ENCODE measurements at regions not wholly inside any gene's neighbourhood (a gene's known extent, or its start where the extent isn't known, plus 50 kb on each side); places are given as distances from the start of the nearest gene placed in this dataset.

DNA sequence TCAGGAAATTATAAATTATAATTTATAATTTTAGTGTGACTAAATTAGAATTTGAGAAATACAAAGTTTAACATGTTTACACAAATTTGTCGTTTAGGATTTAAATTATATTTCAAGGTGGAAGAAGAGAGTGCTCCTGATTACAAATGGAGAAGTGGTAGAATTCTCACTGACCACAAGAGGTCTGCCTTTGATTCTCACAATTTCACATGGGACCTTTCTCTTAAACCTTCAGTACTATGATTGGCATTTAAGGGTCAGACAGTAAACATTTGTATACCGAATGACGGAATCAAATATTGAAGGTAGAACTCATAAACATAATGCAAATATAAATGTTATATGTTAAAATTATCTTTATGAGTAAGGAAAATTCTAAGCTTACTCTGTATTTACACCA is 171.7 kb downstream of the SLIT2 start:
- no peak for FAIRE-seq
- CTCF ChIA-PET (ENCODE audit: low intra/inter-chr PET ratio, low total read pairs) = no interaction called here
- WGBS (ENCODE audit: low lambda C conversion rate) = 36% methylated on average over 3 of the region's 3 CpGs

GRCh38 chr4:20426028-20426427 is 174.3 kb downstream of the SLIT2 start:
- TF ChIP-seq, protein P1, sequence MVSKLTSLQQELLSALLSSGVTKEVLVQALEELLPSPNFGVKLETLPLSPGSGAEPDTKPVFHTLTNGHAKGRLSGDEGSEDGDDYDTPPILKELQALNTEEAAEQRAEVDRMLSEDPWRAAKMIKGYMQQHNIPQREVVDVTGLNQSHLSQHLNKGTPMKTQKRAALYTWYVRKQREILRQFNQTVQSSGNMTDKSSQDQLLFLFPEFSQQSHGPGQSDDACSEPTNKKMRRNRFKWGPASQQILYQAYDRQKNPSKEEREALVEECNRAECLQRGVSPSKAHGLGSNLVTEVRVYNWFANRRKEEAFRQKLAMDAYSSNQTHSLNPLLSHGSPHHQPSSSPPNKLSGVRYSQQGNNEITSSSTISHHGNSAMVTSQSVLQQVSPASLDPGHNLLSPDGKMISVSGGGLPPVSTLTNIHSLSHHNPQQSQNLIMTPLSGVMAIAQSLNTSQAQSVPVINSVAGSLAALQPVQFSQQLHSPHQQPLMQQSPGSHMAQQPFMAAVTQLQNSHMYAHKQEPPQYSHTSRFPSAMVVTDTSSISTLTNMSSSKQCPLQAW (CRISPR knock-in tag; IDR thresholded peaks at IDR 0.05) = no peak
- TF ChIP-seq ATF2 (CRISPR knock-in tag; IDR thresholded peaks at IDR 0.05) = no peak
- Histone ChIP-seq H3K9ac (ENCODE audit: insufficient read depth, low read depth, low read length) (no peak overlapping the region), H4K20me1 (ENCODE audit: insufficient read depth, low read length) (no peaks in the 10 kb centered on the region), H3K4me3 (replicated peaks in 1 of 3; ENCODE audit: insufficient read depth in 1 of 3, low read depth in 2 of 3, low read length in 3 of 3) (no peak overlapping the region), H3K36me3 (replicated peaks in 1 of 2; ENCODE audit: control insufficient read depth in 1 of 2, insufficient read depth in 2 of 2, low read length in 2 of 2) (no peaks in the 10 kb centered on the region), H3K4me2 (ENCODE audit: low read depth, low read length) (no peak overlapping the region), H3K79me2 (ENCODE audit: insufficient read depth, low read length) (no peaks in the 10 kb centered on the region), H3K27me3 (ENCODE audit: control insufficient read depth in 1 of 2, insufficient read depth in 2 of 2, low read length in 2 of 2) (no peaks in the 10 kb centered on the region; a peak in 1 of 5 replicates), H3K9me3 (ENCODE audit: low read length) (no peaks in the 10 kb centered on the region), H3K27ac (ENCODE audit: extremely low read length, insufficient read depth, low read length) (no peak overlapping the region), H2AFZ (ENCODE audit: low read length) (no peak overlapping the region), H3K4me1 (ENCODE audit: insufficient read depth, low read length) (no peaks in the 10 kb centered on the region)
- WGBS (ENCODE audit: low lambda C conversion rate) = 0% methylated on average over 1 of the region's 1 CpG
- FAIRE-seq (no peak), ATAC-seq (no peak), DNase-seq (ENCODE audit: low spot score) (no peak)
- CTCF ChIA-PET (ENCODE audit: low intra/inter-chr PET ratio, low total read pairs) = no interaction called here
- in situ Hi-C loops (cut with HindIII; ENCODE audit: extremely low pct_ligation_motif_present, low pct_unique_long_range_greater_than_20kb) = no loop called here
- no TSS peak for BruUV-seq (replicated peaks)
- intact Hi-C loops (cut with micrococcal nuclease; ENCODE audit: unreplicated experiment) = no loop called here
- POLR2A ChIA-PET = no interaction called here

More for the DNA sequence above, 171.7 kb downstream of the SLIT2 start:
- DNase-seq (ENCODE audit: low spot score) (no peak), ATAC-seq (no peak)
- Histone ChIP-seq H2AFZ (ENCODE audit: low read length) (no peak overlapping the region), H3K9ac (ENCODE audit: insufficient read depth, low read depth, low read length) (no peak overlapping the region), H3K4me3 (replicated peaks in 1 of 3; ENCODE audit: insufficient read depth in 1 of 3, low read depth in 2 of 3, low read length in 3 of 3) (no peak overlapping the region), H4K20me1 (ENCODE audit: insufficient read depth, low read length) (no peaks in the 10 kb centered on the region), H3K4me1 (ENCODE audit: insufficient read depth, low read length) (no peaks in the 10 kb centered on the region), H3K4me2 (ENCODE audit: low read depth, low read length) (no peak overlapping the region), H3K27me3 (ENCODE audit: control insufficient read depth in 1 of 2, insufficient read depth in 2 of 2, low read length in 2 of 2) (no peaks in the 10 kb centered on the region; a peak in 1 of 5 replicates), H3K27ac (ENCODE audit: extremely low read length, insufficient read depth, low read length) (no peak overlapping the region), H3K9me3 (ENCODE audit: low read length) (no peaks in the 10 kb centered on the region), H3K36me3 (replicated peaks in 1 of 2; ENCODE audit: control insufficient read depth in 1 of 2, insufficient read depth in 2 of 2, low read length in 2 of 2) (no peaks in the 10 kb centered on the region), H3K79me2 (ENCODE audit: insufficient read depth, low read length) (no peaks in the 10 kb centered on the region)
- in situ Hi-C loops (cut with HindIII; ENCODE audit: extremely low pct_ligation_motif_present, low pct_unique_long_range_greater_than_20kb) = loop anchor here (5.0 kb wide), 2 partner anchors 124 to 264 kb away; no protein-coding TSS in a partner anchor
- BruUV-seq (replicated peaks) = no TSS peak
- POLR2A ChIA-PET = no interaction called here
- intact Hi-C loops (cut with micrococcal nuclease; ENCODE audit: unreplicated experiment) = no loop called here
- TF ChIP-seq ZNF672 (CRISPR knock-in tag; IDR thresholded peaks at IDR 0.05) = no peak
- no peak for TF ChIP-seq NPAS2 (CRISPR knock-in tag; IDR thresholded peaks at IDR 0.05; ENCODE audit: borderline replicate concordance)
